ENCODE measurements at regions not wholly inside any gene's neighbourhood (a gene's known extent, or its start where the extent isn't known, plus 50 kb on each side); places are given as distances from the start of the nearest gene placed in this dataset.

GRCh38 chr4:41380511-41381157 is 123.9 kb downstream of the UCHL1 start:
- Histone ChIP-seq H3K36me3 (ENCODE audit: control insufficient read depth in 4 of 4, insufficient read depth in 4 of 4, low read length in 4 of 4) (no peaks in the 10 kb centered on the region), H3K9ac (ENCODE audit: insufficient read depth in 1 of 2, low read length in 2 of 2) (no peak overlapping the region), H3K4me3 (no peak overlapping the region), H3K4me1 (ENCODE audit: control insufficient read depth in 5 of 5, insufficient read depth in 5 of 5, low read length in 5 of 5) (peaks cover 5 to 39% (median 19%) of the 10 kb centered on the region in 5 donors), H3K9me3 (ENCODE audit: control insufficient read depth in 4 of 4, insufficient read depth in 3 of 4, low read length in 3 of 4) (peaks cover 0 to 5% (median 2%) of the 10 kb centered on the region in 4 donors), H3K27me3 (ENCODE audit: control insufficient read depth in 3 of 3, insufficient read depth in 3 of 3, low read length in 2 of 3) (no peaks in the 10 kb centered on the region), H3K27ac (ENCODE audit: low read depth in 1 of 2, low read length in 1 of 2) (no peak overlapping the region)
- ATAC-seq (ENCODE audit: insufficient read depth, low FRiP score): no peak
- DNase-seq: no peak
- 81 to 94% methylated on average over 1 of the region's 1 CpG for WGBS, 2 donors
- TF ChIP-seq CTCF (IDR thresholded peaks at IDR 0.05; ENCODE audit: control extremely low read depth, extremely low read depth): no peak

- DNase-seq (no peak), ATAC-seq (ENCODE audit: insufficient read depth, low FRiP score) (no peak)
- no peaks in the 10 kb centered on the region for H3K27me3 ChIP-seq (ENCODE audit: control insufficient read depth in 3 of 3, insufficient read depth in 3 of 3, low read length in 2 of 3)
- H3K36me3 ChIP-seq (ENCODE audit: control insufficient read depth in 4 of 4, insufficient read depth in 4 of 4, low read length in 4 of 4): no peaks in the 10 kb centered on the region
- H3K4me3 ChIP-seq: no peak overlapping the region
- no peak overlapping the region for H3K9ac ChIP-seq (ENCODE audit: insufficient read depth in 1 of 2, low read length in 2 of 2)
- TF ChIP-seq CTCF (IDR thresholded peaks at IDR 0.05; ENCODE audit: control extremely low read depth, extremely low read depth): no peak
- H3K9me3 ChIP-seq (ENCODE audit: control insufficient read depth in 4 of 4, insufficient read depth in 3 of 4, low read length in 3 of 4): peaks cover 0 to 5% (median 2%) of the 10 kb centered on the region in 4 donors
- H3K4me1 ChIP-seq (ENCODE audit: control insufficient read depth in 5 of 5, insufficient read depth in 5 of 5, low read length in 5 of 5): peaks cover 5 to 42% (median 19%) of the 10 kb centered on the region in 5 donors
- H3K27ac ChIP-seq (ENCODE audit: low read depth in 1 of 2, low read length in 1 of 2): peak overlapping the region in 1 of 2 donors; percentile 24
- 45 to 59% methylated on average over 3 of the region's 3 CpGs for WGBS, 2 donors
Observed at GRCh38 chr4:41381384-41381783, 124.7 kb downstream of the UCHL1 start.

- Histone ChIP-seq H3K27me3 (ENCODE audit: control insufficient read depth in 3 of 3, insufficient read depth in 3 of 3, low read length in 2 of 3) (no peaks in the 10 kb centered on the region), H3K36me3 (ENCODE audit: control insufficient read depth in 4 of 4, insufficient read depth in 4 of 4, low read length in 4 of 4) (no peaks in the 10 kb centered on the region), H3K27ac (ENCODE audit: low read depth in 1 of 2, low read length in 1 of 2) (no peak overlapping the region), H3K9ac (ENCODE audit: insufficient read depth in 1 of 2, low read length in 2 of 2) (no peak overlapping the region), H3K9me3 (ENCODE audit: control insufficient read depth in 4 of 4, insufficient read depth in 3 of 4, low read length in 3 of 4) (no peaks in the 10 kb centered on the region), H3K4me1 (ENCODE audit: control insufficient read depth in 5 of 5, insufficient read depth in 5 of 5, low read length in 5 of 5) (peaks cover 5 to 42% (median 17%) of the 10 kb centered on the region in 5 donors), H3K4me3 (no peak overlapping the region)
- no peak for ATAC-seq (ENCODE audit: insufficient read depth, low FRiP score)
- 4 to 32% methylated on average over 1 of the region's 1 CpG for whole genome bisulfite sequencing, 2 donors
- peak; percentile 80 to 87 (median 87) for DNase-seq
- TF ChIP-seq CTCF (IDR thresholded peaks at IDR 0.05; ENCODE audit: control extremely low read depth, extremely low read depth): no peak
Observed at GRCh38 chr4:41384992-41385391, 128.3 kb downstream of the UCHL1 start.

GRCh38 chr4:41385481-41385880 is 128.8 kb downstream of the UCHL1 start:
- no peaks in the 10 kb centered on the region for H3K36me3 ChIP-seq (ENCODE audit: control insufficient read depth in 4 of 4, insufficient read depth in 4 of 4, low read length in 4 of 4)
- no peak overlapping the region for H3K27ac ChIP-seq (ENCODE audit: low read depth in 1 of 2, low read length in 1 of 2)
- no peak for TF ChIP-seq CTCF (IDR thresholded peaks at IDR 0.05; ENCODE audit: control extremely low read depth, extremely low read depth)
- no peak for DNase-seq
- H3K4me1 ChIP-seq (ENCODE audit: control insufficient read depth in 5 of 5, insufficient read depth in 5 of 5, low read length in 5 of 5): peaks cover 5 to 41% (median 17%) of the 10 kb centered on the region in 5 donors
- WGBS, 2 donors: 85 to 94% methylated on average over 1 of the region's 1 CpG
- H3K4me3 ChIP-seq: no peak overlapping the region
- ATAC-seq (ENCODE audit: insufficient read depth, low FRiP score): no peak
- H3K9me3 ChIP-seq (ENCODE audit: control insufficient read depth in 4 of 4, insufficient read depth in 3 of 4, low read length in 3 of 4): no peaks in the 10 kb centered on the region
- no peaks in the 10 kb centered on the region for H3K27me3 ChIP-seq (ENCODE audit: control insufficient read depth in 3 of 3, insufficient read depth in 3 of 3, low read length in 2 of 3)
- no peak overlapping the region for H3K9ac ChIP-seq (ENCODE audit: insufficient read depth in 1 of 2, low read length in 2 of 2)
